ENCODE measurements at regions not wholly inside any gene's neighbourhood (a gene's known extent, or its start where the extent isn't known, plus 50 kb on each side); places are given as distances from the start of the nearest gene placed in this dataset.

DNA sequence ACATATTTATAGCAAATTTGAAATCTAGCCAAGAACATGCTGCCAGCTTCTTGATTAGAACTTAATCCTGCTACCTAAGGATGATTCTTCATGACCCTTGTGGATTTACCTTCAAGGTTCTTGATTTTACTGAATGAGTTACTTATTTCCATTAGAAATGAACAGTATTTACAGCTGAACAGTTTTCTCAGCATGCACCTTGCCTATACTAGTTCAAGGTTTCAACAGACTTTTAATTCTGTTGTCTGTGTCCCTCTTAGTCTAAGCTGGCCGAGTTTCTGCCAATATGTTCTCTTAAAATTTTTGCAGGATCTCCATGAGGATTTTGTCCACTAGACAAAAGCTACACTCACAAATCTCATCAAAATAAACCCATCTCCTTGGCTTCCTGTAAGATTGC lies 188.8 kb upstream of the ST8SIA4 start:
- TF ChIP-seq CTCF (IDR thresholded peaks at IDR 0.05 in 4 of 5, conservative IDR thresholded peaks at IDR 0.05 in 1 of 5) = no peak
- no peak for TF ChIP-seq POLR2A (IDR thresholded peaks at IDR 0.05)
